Activated CD4-positive, alpha-beta T cell treated with anti-CD3 and anti-CD28 coated beads, Interleukin-2, amount 50 U/mL, for 1 hour (primary cell): ENCODE measurements at regions not wholly inside any gene's neighbourhood (a gene's known extent, or its start where the extent isn't known, plus 50 kb on each side); places are given as distances from the start of the nearest gene placed in this dataset.

Experiments used
- DNase-seq: peaks from one replicate; pipeline ENCODE4 v3.0.0-alpha.2; 2020

DNA sequence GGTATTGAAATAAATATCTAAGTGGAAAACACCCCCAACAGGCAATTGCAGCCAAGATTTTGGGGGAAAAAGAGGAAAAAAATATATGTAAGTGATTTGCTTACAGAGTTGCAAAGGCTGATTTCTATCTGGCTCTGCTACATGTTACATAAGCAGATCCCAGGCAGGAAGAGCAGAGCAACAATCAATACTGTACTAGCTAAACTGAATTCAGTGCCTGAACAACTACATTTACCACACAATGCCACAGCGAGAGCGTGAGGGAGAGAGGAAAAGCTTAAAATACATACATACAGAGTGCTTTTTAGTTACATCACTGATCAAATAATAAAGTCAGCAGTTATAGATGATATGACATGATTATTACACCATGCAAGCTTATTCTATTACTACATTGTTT is 665.6 kb upstream of the ARGLU1 start:
- DNase-seq, result no peak

DNA sequence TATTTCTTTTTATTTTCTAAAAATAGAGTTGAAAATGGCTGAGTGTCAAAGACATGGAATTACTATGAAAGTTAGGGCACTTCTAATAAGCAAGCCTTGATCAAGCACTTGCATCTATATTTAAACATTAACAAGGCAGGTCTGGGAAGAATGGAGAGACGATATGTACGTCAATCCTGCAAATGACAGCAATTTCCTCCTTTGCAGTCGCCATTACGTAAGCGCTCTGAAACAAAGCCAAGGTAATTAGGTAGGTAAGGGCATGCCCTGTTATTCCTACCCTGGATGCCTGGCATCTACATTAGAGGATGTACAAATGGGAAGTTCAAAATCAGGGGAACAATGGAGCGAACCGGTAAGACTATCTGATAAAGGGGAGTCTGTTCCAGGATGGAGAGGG is 664.0 kb upstream of the ARGLU1 start:
- DNase-seq, result no peak

DNA sequence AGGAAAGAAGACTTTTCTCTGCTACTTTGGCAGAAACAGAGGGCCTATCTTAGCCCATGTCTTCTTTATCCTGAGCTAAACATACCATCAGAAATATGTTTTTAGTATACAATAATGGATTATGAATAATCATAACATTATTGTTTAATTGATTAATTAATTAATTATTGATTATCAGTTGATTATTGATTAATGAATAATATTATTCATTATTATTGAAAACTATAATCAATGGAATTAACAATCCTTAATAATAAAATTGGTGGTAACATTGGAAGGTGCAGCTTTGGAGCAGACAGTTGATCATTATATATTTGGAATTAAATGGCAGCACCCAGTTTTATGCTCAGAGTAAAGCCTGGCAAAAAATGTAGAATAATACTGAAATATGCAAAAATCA is 655.9 kb upstream of the ARGLU1 start:
- no peak for DNase-seq

DNA sequence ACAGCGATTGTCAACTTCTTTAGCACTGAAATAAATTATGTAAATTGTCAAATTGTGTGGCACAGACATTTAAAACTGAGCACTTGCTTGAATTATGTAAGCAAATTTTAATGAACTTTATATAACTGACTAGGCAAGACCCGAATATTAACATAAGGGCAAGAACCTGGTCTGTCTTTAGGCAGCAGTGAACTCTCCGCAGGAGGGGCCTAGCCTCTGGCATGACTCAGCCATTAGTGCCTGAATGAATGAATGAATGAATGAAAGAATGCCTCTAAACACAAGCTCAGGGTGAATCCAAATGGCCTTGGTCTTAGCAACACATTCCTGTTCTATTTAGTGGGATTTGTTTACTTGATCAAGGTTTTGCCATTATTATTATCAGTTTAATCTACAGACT is 654.7 kb upstream of the ARGLU1 start:
- no peak for DNase-seq

DNA sequence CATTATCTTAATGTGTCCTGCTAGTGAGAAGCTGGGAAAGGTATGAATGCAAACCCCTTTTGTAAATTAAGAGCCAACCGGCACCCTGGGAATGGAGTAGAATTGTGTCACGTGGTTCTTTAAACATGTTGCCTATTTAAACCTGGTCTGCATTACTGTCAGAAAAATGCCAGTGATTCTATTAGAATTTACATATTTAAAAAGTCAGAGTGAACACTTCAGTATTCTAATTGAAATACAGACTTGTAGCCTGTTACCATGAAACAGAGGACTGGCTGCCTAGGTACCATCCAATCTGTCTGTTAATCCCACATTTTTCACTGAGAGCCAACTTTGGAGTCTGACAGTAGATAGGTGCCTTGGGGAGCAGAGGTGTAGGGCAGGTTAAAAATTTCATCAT is 652.3 kb upstream of the ARGLU1 start:
- no peak for DNase-seq

DNA sequence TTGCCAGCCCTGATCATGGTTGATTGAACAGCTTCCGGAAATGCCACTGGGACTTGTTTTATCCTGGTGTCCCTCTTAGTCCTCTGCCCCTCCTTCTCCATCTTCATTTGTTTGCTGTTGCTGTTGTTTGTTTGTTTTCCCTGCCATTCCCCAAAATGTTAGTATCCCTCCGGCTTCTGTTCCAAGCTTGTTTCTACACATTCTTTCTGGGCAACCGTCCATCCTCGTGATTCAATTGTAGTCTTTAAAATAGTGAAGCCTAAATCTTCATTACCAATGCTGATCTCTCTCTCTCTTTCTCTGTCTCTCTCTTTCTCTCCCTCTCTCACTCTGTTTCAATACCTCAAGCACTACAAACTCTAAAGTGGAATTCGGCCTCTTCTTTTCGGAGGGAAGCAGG is 649.3 kb upstream of the ARGLU1 start:
- DNase-seq, result no peak

DNA sequence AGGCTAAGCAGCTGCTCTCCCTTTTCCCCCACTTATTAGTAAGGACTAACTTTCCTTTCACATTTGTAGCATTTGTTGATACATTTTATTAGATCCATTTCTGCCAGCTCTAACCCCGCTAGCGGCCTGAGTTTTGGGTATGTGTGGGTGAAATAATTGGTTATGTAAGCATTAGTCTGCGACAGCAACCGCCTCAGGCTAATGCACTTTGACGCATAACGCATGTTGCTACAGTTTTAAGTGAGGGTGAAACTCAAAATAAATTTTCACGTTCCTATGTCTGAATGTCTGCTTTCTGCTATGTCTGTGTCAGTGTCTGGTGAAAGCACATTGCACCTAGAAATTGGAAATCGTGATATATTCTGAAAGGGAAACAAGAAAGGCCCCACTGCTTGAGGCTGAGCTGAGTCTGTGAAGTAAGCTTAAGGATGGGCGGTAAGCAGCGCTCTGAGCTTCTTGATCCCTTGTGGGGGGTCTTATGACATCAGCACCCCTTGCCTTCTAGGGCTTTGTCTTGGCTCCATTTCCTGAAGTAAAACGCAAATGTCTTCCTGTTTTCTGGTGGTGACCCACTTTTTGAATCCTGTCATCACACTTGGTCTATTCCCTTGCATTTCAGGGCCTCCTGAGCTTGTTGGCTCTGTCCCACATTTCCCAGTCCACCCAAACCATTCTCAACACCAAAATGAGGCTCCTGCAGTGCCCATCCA is 648.3 kb upstream of the ARGLU1 start:
- DNase-seq, result no peak

DNA sequence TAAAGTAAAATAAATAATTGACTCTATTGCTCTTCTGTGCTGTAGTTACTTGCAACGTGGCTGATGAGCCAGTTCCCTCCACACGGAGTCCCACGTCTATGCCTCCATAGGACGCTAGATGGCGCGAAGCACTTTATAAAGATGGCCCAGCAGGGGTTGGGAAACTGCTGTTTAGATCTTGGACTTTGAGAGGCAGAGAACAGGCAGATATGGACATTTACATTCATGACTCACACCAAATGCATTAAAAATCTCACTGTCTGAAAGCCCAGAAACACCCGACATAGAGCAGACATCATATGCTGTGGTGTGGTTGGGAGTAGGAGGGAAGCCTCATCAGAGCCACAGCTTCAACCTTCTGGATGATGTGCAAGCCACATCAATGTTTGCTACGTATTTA is 643.1 kb upstream of the ARGLU1 start:
- peak; percentile 37 for DNase-seq

DNA sequence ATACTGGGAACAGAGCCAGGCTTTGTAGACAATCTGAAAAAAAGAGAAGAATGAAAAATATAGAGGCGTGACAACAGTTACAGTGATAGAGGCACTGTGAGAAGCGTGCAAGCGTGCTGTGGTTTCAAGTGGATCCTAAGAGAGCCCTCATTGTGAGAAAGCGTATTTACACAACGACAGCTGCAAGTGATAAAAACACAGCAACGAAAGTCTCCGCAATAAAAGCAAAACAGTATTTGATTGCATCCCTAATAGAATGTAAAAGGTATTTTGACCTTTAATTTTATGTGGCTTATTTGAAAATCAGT is 642.7 kb upstream of the ARGLU1 start:
- no peak for DNase-seq

DNA sequence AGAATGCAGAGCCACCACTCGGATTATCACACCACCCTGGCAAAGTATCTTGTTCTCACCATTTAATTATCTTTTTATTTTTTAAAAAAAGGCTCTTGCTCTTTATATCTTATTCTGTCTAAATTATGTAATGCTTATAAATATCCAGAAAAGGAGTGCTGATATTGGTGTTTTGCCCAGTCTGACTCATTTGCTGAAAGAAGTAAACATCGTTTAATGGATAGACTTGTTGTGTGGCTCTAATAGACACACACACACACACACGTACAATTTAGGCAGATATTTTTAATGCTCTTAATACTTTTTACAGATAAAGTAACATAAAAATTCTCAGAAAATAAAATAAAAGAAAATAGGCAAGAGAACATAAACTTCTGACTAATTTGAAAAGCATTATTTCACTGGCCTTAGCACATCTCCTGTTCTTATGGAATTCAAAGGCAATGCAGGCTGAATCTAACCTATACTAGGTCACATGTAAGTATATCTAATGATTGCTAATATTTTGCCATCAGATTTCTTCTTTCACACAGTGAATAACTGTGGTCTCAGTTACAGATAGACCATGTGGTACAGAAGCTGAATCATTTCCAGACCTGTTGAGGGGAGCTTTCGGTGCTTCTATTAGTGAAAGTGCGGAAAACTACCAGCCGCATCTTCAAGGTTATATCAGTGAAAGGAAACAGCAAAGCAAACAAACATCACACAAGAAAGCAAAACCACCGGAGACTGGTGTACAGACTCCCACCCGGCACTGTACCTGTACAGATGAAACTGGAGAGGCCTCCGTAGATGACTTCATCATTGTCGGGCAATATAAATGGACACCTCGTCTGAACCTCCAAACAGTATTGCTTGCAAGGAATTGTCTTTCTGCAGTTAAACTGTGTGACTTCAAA is 642.1 kb upstream of the ARGLU1 start:
- no peak for DNase-seq

DNA sequence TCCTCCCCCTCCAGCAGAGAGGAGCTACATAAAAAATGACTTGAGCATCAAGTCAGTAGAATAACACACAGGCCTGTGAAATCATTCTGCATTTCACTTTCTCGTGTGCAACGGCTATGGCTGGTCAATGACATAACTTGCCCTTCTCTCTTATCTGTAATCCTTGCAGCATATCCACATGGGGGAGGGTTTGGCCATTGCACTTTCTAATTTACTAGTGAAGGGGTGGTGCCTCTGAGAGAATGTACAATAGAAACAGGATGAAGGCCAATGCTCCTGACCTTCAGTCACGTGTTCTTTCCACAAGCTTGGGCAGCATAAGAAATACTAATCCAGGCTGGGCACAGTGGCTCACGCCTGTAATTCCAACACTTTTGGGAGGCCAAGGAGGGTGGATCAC is 641.0 kb upstream of the ARGLU1 start:
- DNase-seq, result no peak

DNA sequence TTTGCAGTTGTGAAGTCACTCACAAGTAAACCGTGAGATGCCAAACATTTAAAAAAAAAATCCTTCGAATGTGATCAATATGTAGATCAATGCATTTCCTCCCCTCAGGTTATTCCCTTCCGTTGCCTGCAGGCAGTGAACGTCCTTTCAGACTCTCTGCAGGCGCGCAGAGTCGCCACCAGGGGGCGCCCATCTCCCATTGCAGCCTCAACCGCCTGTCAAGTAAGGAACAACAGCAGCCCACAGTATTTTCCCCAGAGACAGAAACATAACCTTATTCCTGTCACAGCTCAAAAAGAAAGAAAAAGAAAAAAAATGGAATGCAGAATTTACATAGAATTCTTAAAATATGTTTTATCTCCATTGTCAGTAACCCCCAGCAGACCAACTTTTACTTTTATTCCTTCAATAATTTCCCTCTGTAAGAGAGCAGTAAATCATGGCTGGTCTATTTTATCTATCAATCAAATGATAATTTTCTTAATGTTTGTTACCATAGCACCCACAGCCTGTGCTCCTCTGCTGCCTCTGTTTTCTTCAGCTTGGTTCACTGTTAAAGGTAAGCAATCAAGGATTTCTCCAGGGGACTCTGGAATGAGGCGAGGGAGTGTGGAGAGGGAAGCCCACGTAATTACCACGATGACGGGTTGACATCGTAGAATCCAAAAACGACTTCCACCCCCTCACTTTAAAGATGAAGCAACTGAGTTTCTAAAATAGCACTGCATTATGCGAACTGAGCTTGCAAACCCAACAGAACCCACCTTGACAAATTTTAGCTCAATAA is 637.6 kb upstream of the ARGLU1 start:
- peak; percentile 53 for DNase-seq

DNA sequence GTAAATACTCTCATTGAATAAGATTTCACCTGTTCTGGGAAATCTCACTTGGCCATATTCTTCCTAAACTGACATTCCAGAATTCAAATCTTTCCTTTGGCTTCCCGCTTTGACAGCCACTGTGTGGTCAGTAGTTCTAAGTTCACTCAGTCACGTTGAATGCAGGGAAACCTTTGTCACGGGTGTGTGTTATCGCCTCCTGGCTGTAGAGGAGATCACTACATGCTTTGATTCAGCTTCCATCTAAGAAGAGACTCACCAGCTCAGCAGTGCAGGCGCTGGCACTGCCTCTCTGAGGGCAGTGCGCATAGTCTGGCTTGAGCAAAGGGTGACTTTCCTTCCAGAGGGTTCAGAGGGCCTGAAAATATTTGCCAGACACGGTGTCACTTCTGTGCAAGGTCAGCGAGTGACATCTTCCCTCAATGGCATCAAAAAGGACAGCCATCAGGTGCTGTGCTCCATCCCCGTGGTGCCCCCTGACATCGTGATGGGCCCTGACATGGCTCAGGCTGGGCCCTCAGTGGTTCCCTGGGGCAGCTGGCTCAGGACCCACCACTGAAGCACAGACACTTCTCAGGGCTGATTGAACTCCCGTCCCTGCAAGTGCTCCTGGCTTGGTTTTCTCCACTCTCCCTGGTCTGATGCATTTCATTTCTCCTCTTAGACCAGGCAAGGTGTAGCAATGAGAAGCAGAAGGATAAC is 635.4 kb upstream of the ARGLU1 start:
- DNase-seq, result no peak

DNA sequence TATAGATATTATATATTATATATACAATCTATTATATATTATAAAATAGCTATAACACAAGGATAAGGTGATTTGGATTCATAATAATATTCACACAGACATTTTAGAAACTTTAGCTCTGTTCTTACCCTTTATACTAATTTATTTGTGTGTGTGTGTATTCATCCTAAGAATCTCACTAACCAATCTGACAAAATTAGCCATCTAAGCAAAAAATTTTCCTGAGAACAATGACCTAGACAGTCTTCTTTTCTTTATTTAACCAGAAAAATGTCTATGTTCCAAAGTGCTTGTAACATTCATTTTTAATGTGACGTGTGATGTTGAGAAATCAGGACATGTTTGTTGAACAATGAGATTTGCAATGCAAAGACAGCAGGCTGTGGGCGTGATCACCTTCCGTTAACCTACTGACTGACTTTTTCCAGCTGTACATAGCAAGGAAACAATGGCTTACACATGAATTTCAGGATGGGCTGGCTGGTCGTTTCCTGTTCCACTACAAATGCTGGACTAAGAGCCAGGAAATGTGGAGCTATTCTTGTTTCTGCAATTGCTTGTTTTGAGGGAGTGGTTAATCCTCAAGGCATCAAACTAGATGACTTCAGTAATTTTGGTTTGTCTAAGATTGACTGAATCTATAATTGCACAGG is 634.6 kb upstream of the ARGLU1 start:
- DNase-seq, result no peak

DNA sequence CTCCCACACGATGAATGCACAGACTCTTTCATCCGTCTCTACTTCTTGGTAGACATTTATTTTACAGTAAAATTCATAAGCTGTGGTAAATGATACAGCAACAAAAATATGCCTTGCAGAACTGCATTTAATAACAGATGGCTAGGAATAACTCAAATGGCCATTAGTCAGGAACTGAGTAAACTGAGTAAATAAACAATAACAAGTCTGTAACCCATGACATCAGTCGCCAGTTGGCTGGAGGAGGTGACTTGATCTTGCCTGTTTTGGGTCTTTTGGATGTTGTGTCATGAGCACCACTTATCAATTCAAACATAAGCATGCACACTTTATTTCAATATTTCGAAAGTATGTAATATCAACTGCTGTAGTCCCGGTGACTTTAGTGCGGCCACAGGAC is 632.6 kb upstream of the ARGLU1 start:
- no peak for DNase-seq

DNA sequence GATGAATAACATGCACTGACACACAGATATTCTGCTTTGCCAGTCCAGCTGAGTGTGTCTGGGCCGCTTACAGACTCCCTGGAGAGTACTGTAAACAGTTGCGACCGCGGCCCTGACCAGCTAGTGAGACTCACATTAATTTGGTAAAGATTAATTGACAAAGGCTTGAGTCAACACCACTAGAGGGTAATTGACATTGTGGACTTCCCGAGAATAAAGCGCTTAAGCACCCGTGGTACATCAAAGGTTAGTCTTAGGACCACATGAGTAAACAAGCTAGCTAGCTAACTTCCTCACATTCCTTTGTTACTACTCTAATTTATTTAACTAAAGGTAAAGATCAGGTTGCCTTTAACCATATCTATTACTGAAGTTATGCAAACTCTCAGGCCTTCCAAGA is 624.4 kb upstream of the ARGLU1 start:
- DNase-seq, result no peak

DNA sequence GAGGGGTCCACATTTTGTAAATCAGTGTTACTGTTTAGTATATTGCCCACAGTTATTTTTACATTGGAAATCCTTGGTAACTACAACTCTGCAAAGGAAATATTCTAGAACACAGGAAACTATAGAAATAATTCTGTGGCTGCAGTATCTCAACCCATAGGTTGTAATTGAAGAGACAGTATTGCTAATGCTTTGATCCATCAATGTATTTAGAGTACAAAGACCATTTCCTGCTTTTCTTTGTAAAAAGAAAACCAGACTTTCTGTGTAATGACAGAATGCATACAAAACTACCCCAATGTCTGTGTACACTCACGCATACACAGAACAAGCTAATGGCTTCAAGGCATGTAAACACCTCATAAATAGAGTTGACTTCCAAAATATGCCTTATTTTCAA is 622.1 kb upstream of the ARGLU1 start:
- no peak for DNase-seq

DNA sequence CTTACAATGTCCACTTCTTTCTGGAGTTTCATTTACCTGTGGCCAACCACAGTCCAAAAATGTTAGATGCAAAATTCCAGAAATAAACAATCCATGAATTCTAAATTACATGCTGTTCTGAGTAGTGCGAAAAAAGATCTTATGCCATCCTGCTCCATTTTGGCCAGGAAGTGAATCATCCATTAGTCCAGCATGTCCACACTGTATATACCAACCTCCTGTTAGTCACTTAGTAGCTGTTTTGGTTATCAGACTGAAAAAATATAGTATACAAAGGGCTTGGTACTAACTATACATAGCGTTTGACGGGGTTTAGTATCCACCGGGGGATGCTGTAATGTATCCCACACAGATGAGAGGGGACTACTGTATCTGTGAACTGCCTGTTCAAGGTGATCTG is 618.0 kb upstream of the ARGLU1 start:
- DNase-seq, result no peak

DNA sequence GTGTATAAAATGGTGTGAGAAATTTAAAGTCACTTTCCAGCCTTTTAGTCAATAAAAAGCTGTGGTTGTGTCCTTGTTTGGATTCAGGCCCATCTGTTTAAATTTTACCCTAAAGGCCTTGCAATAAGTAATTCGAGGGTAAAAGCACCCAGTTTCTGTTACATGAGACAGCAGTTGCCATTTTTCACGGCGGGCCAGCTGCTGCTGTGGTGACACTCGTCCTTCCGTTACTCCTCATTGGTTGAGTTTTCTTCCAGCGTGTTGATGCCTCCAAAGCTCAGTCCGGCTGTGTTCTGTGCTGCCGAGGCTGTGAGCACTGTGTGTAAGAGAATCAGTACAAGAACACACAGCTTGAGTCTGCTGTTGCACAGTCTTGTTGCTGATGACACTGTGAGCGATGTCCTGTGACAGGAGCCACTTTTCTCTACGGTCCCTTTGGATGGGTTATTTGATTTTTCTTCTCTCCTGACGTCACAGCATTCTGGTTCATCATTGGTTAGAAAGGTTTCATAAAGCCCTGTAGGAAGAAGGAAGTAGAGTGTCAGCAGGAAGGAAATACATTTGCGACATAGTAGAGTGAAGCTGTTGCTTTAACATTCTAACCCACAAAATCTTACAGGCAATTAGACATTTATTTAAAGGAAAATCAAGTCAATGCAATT is 602.5 kb upstream of the ARGLU1 start:
- DNase-seq, result no peak

DNA sequence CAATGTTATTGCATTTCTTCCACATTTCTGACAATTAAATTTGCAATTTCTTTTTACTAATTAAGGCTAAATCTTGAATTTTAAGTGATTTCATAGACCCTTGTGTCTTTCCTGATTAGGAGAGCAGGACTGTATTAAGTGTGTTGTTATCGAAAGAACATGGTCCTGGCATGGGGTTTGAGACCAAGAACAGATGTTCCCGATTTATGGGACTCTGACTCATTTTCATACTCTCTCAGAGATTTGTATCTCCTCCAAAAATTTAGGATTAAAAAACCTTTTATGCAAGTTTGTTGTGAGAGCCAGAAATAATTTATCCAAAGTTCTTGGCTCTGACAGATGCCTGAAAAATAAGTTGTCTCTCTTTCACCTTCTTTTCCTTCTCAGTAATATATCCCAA is 589.3 kb upstream of the ARGLU1 start:
- DNase-seq, result no peak

DNA sequence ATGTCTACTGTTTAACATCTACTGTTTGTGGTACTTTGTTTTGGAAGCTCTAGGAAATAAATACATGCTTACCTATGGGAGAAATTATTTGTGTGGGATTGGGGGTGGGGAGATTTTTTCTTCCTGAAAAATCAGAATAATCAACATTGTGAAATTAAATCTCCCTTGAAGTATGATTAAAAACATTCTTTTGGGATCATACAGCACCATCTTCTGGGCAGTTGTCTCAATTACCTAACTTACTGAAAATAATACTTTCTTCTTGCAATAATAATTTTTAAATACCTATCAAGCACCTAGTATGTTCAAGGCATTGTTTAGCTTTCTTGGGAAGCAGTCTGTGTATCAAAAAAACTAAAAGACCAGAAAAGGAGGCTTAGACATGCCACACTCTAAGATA is 576.5 kb upstream of the ARGLU1 start:
- DNase-seq, result no peak

DNA sequence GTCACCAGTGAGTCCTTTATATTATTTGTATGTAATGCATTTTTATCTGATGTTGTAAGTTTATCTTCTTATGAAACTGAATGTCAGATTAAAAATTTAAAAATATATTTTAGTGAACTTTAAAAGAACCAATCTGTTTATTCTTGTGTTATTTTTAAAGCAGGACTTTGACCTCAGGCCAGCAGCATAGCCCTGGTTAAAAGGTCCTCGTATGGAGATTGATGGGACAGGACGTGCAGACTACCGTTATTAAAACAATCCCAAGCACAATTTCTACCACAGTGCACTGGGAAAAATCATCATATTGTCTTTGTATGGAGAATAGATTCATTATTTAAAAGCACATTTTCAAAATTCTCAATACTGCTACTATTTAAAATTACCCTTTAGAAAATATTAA is 573.8 kb upstream of the ARGLU1 start:
- no peak for DNase-seq
